SK-N-SH (cell line): ENCODE measurements at regions not wholly inside any gene's neighbourhood (a gene's known extent, or its start where the extent isn't known, plus 50 kb on each side); places are given as distances from the start of the nearest gene placed in this dataset.

Experiments
- CTCF ChIA-PET: fragments of 300-600, 350-600 bp; formaldehyde crosslinking; extraction: SDS; loops from one replicate; lab custom pipeline; 2021; lab: Yijun Ruan, JAX
- POLR2A ChIA-PET: fragments of 350-600 bp; sonication (Branson Sonifier 250); formaldehyde crosslinking; extraction: SDS; loops from one replicate; lab custom pipeline; 2020; ENCODE audit warnings: antibody characterized with exemption, inconsistent platforms; lab: Yijun Ruan, JAX
- DNase-seq: peaks from one replicate; pipeline ENCODE4 v3.0.0; 2012
- H2AFZ ChIP-seq: fragments of 200-600 bp; sonication (generic); 2 replicates; pipeline ENCODE4 v1.8.1; 2016; ENCODE audit warnings: antibody characterized with exemption, mild to moderate bottlenecking, low read depth
- H3F3A ChIP-seq: fragments of 200-600 bp; sonication (generic); replicated peaks from 2 replicates; pipeline ENCODE3; 2016; ENCODE audit warnings: antibody characterized with exemption, mild to moderate bottlenecking; ENCODE audit not compliant: insufficient read depth
- H3K27ac ChIP-seq, 2 experiments: fragments of 200-500 bp in 1 of 2; fragments of 200-600 bp in 1 of 2; sonication (Bioruptor generic) in 1 of 2; sonication (generic), shearing (Covaris generic) in 1 of 2; 2 replicates each; pipeline versions ENCODE4 v1.5.1 to v1.6.1; 2014 to 2016; ENCODE audit warnings: low read depth in 2 of 2, inconsistent platforms in 1 of 2, low read length in 1 of 2, mild to moderate bottlenecking in 1 of 2, mixed read lengths in 1 of 2
- H3K27me3 ChIP-seq: fragments of 200-600 bp; sonication (generic), shearing (Covaris generic); 2 replicates; pipeline ENCODE4 v1.6.1; 2016; ENCODE audit warnings: mixed run types; ENCODE audit not compliant: insufficient read depth
- H3K36me3 ChIP-seq, 2 experiments: fragments of 200-500 bp in 1 of 2; fragments of 200-600 bp in 1 of 2; sonication (Bioruptor generic) in 1 of 2; sonication (generic) in 1 of 2; replicated peaks in 1 of 2; 2 replicates each; pipeline versions ENCODE3 to v1.5.1; 2014 to 2016; ENCODE audit warnings: low read length in 1 of 2, mild to moderate bottlenecking in 1 of 2; ENCODE audit not compliant: insufficient read depth in 2 of 2, control insufficient read depth in 1 of 2
- H3K4me1 ChIP-seq, 2 experiments: fragments of 200-500 bp in 1 of 2; fragments of 200-600 bp in 1 of 2; sonication (Bioruptor generic) in 1 of 2; sonication (generic), shearing (Covaris generic) in 1 of 2; 2 replicates each; pipeline versions ENCODE4 v1.5.1 to v1.6.1; 2014 to 2016; ENCODE audit warnings: low read depth in 1 of 2, low read length in 1 of 2, mixed run types in 1 of 2; ENCODE audit not compliant: insufficient read depth in 2 of 2, control insufficient read depth in 1 of 2
- H3K4me2 ChIP-seq: fragments of 200-600 bp; sonication (generic), shearing (Covaris generic); 2 replicates; pipeline ENCODE4 v1.6.1; 2017; ENCODE audit warnings: mixed run types
- H3K4me3 ChIP-seq, 2 experiments: fragments of 200-500 bp in 1 of 2; fragments of 200-600 bp in 1 of 2; sonication (Bioruptor generic) in 1 of 2; sonication (generic), shearing (Covaris generic) in 1 of 2; 2 replicates each; pipeline versions ENCODE4 v1.5.1 to v1.8.1; 2014 to 2016; ENCODE audit warnings: low read depth in 2 of 2, inconsistent platforms in 1 of 2, low read length in 1 of 2, mild to moderate bottlenecking in 1 of 2, mixed read lengths in 1 of 2, moderate library complexity in 1 of 2
- H3K79me2 ChIP-seq: fragments of 200-600 bp; sonication (generic); 2 replicates; pipeline ENCODE4 v1.8.1; 2017; ENCODE audit warnings: mild to moderate bottlenecking; ENCODE audit not compliant: insufficient read depth
- H3K9ac ChIP-seq: fragments of 200-600 bp; sonication (generic); 2 replicates; pipeline ENCODE4 v1.6.1; 2017; ENCODE audit warnings: mixed run types
- H3K9me2 ChIP-seq: fragments of 200-600 bp; sonication (generic); 2 replicates; pipeline ENCODE4 v1.6.1; 2017; ENCODE audit warnings: mixed run types
- H3K9me3 ChIP-seq: fragments of 200-600 bp; sonication (generic); 2 replicates; pipeline ENCODE4 v1.6.1; 2017; ENCODE audit warnings: mixed run types, mild to moderate bottlenecking, moderate library complexity
- H4K20me1 ChIP-seq: fragments of 200-600 bp; sonication (generic); 2 replicates; pipeline ENCODE4 v1.6.1; 2017; ENCODE audit warnings: mild to moderate bottlenecking, mixed run types; ENCODE audit not compliant: insufficient read depth
- CHD2 ChIP-seq: fragments of 150-350 bp; IDR thresholded peaks from 2 replicates; pipeline ENCODE4 v1.6.1; 2018; ENCODE audit warnings: low read length; ENCODE audit not compliant: partially characterized antibody
- ELF1 ChIP-seq: IDR thresholded peaks from 2 replicates; pipeline ENCODE4 v1.4.0; 2012
- EP300 ChIP-seq, 2 experiments: IDR thresholded peaks; 2 replicates each; pipeline versions ENCODE4 v1.4.0 to v1.6.1; 2012; ENCODE audit warnings: borderline replicate concordance in 1 of 2, low read depth in 1 of 2, low read length in 1 of 2
- NRF1 ChIP-seq: IDR thresholded peaks from 2 replicates; pipeline ENCODE4 v1.6.1; 2012; ENCODE audit warnings: low read depth, mild to moderate bottlenecking, low read length
- RCOR1 ChIP-seq: fragments of 150-350 bp; IDR thresholded peaks from 2 replicates; pipeline ENCODE4 v1.6.1; 2017; ENCODE audit warnings: antibody characterized with exemption, low read length
- RXRA ChIP-seq: IDR thresholded peaks from 2 replicates; pipeline ENCODE4 v1.4.0; 2012; ENCODE audit warnings: low read depth, mild to moderate bottlenecking, borderline replicate concordance
- SIN3A ChIP-seq: IDR thresholded peaks from 2 replicates; pipeline ENCODE4 v1.6.1; 2012; ENCODE audit warnings: low read depth, mild to moderate bottlenecking, low read length, moderate library complexity, borderline replicate concordance
- TAF1 ChIP-seq: IDR thresholded peaks from 2 replicates; pipeline ENCODE4 v1.6.1; 2012; ENCODE audit warnings: low read depth, mild to moderate bottlenecking, low read length, moderate library complexity, borderline replicate concordance
- WGBS: methylation state at CpG from one replicate; pipeline ENCODE4 v1.1.6; 2017; ENCODE audit warnings: low lambda C conversion rate; 5-methylcytosine and 5-hydroxymethylcytosine counted together
- TF ChIP-seq, protein P1 (sequence below): IDR thresholded peaks from 2 replicates; pipeline ENCODE4; 2012
- TF ChIP-seq, protein P2 (sequence below): fragments of 150-350 bp; IDR thresholded peaks from 2 replicates; pipeline ENCODE4 v1.6.1; 2016; ENCODE audit warnings: mild to moderate bottlenecking, low read depth, low read length

DNA sequence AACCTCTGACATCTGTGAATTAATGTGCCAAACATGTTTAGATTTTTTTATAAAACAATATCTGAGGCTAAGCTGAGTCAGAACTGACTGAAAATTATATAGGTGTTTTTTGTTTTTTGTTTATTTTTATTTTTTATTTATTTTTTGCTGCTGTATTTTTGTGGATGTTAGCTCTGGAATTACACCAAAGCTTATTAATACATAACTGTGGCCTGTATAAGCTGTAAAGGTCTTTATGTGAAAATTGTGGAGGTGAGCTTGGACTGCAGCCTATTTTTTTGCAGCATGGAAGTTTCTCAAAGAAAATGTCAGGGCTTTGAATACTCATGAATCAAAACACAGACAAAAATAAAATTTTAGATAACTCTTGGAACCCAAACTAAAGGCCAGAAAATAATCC lies 199.8 kb downstream of the CHRM3 start:
- Histone ChIP-seq H3K36me3 (peaks cover 0 to 3% of the 10 kb centered on the region in 2 experiments), H3K9ac (no peak overlapping the region), H3K27me3 (no peaks in the 10 kb centered on the region), H2AFZ (no peak overlapping the region), H3K4me1 (peaks cover 0 to 15% of the 10 kb centered on the region in 2 experiments; a peak in 2 of 4 replicates), H3F3A (no peaks in the 10 kb centered on the region), H3K4me3 (no peak overlapping the region), H3K4me2 (no peak overlapping the region), H3K9me3 (no peaks in the 10 kb centered on the region), H3K9me2 (no peaks in the 10 kb centered on the region), H3K27ac (no peak overlapping the region; a peak in 1 of 4 replicates), H4K20me1 (no peaks in the 10 kb centered on the region), H3K79me2 (no peaks in the 10 kb centered on the region)
- CTCF ChIA-PET = no interaction called here
- POLR2A ChIA-PET = no interaction called here
- DNase-seq = no peak
- no peak for TF ChIP-seq NRF1
- TF ChIP-seq EP300 (IDR thresholded peaks at IDR 0.05; ENCODE audit: borderline replicate concordance in 1 of 2, low read depth in 1 of 2, low read length in 1 of 2) = no peak
- TF ChIP-seq SIN3A = no peak
- TF ChIP-seq, protein P1, sequence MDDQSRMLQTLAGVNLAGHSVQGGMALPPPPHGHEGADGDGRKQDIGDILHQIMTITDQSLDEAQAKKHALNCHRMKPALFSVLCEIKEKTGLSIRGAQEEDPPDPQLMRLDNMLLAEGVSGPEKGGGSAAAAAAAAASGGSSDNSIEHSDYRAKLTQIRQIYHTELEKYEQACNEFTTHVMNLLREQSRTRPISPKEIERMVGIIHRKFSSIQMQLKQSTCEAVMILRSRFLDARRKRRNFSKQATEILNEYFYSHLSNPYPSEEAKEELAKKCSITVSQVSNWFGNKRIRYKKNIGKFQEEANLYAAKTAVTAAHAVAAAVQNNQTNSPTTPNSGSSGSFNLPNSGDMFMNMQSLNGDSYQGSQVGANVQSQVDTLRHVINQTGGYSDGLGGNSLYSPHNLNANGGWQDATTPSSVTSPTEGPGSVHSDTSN = no peak

DNA sequence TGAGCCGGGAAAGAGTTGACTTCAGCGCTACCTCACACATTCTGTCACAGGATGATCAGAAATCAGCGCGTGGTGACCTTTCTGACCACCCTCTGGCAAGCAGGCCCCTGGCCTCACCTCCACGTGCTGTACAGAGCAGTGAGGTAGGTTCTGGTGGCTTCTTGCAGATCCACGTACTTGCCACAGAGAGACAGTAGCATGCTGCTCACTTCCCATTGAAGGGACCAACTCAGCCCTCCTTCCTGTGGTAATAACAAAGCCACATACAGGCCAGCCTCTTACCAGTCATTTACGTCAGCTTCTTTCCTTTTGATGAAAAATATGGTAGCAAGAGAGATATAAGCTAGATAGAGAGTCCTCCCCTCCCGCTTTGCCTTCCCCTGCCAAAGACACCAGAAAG lies 200.7 kb downstream of the CHRM3 start:
- no peak for DNase-seq
- 47% methylated on average over 8 of the region's 8 CpGs for WGBS
- H3K9me2 ChIP-seq = no peaks in the 10 kb centered on the region
- H3K9me3 ChIP-seq = no peaks in the 10 kb centered on the region
- no peaks in the 10 kb centered on the region for H3K27me3 ChIP-seq
- H4K20me1 ChIP-seq = no peaks in the 10 kb centered on the region
- peaks cover 0 to 3% of the 10 kb centered on the region in 2 experiments for H3K36me3 ChIP-seq
- ChIA-PET CTCF (no interaction called here), POLR2A (no interaction called here)
- H3K4me2 ChIP-seq = no peak overlapping the region
- no peak overlapping the region for H3K9ac ChIP-seq
- H3K4me1 ChIP-seq = peaks cover 0 to 15% of the 10 kb centered on the region in 2 experiments; a peak in 2 of 4 replicates
- no peak overlapping the region for H2AFZ ChIP-seq
- no peaks in the 10 kb centered on the region for H3F3A ChIP-seq
- no peaks in the 10 kb centered on the region for H3K79me2 ChIP-seq
- TF ChIP-seq ELF1 (no peak), RCOR1 (no peak), TAF1 (no peak), RXRA (no peak)
- no peak overlapping the region for H3K4me3 ChIP-seq
- peak overlapping the region in 1 of 2 experiments; percentile 47; a peak in 1 of 4 replicates for H3K27ac ChIP-seq

DNA sequence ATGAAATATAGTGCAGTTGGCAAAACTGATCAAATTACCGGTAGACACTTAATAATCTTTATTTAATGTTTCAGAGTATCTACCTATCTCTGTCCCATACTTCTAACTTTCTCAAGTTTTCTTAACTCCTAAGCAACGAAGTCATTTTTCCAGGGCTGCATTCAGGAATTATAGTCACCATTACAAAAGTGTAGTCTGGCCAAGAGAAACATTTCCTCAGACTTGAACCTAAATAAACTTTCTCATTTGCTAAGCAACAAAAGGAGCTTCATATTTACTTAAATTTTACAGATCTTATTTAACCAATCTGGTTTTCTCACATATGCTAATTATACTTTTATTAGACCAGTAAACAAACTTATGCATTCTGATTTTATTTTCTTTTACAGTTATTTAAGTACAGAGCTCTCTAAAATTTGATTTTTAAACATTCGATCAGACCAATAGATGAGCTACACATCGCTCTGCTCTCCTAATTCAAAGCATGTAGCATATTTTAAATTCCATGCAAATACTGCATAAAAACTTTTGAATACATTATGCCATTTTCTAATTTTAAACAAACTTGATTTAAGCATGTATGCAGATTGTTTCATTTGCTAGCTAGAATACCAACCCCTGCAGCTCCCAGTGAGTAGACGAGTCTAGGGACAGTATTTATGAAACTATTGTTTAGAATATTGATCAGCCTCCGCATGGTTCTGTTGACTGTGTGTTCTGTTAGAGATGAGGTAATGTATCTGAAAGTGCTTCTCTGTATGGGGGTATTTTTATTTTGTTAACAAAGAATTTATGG lies 201.4 kb downstream of the CHRM3 start:
- Histone ChIP-seq H3F3A (no peaks in the 10 kb centered on the region), H3K4me3 (no peak overlapping the region), H3K4me1 (peaks cover 0 to 11% of the 10 kb centered on the region in 2 experiments; a peak in 2 of 4 replicates), H3K9me3 (no peaks in the 10 kb centered on the region), H3K27me3 (no peaks in the 10 kb centered on the region), H2AFZ (no peak overlapping the region), H3K27ac (no peak overlapping the region; a peak in 1 of 4 replicates), H3K9me2 (no peaks in the 10 kb centered on the region), H3K4me2 (no peak overlapping the region), H3K36me3 (peaks cover 0 to 3% of the 10 kb centered on the region in 2 experiments), H4K20me1 (no peaks in the 10 kb centered on the region), H3K79me2 (no peaks in the 10 kb centered on the region), H3K9ac (no peak overlapping the region)
- ChIA-PET POLR2A (no interaction called here), CTCF (interaction anchor here (0.6 to 1.3 kb wide), 2 partner anchors 105 to 1737 kb away, joined by 3 read pairs; no protein-coding TSS in a partner anchor)
- DNase-seq = no peak
- TF ChIP-seq CHD2 = no peak
- TF ChIP-seq, protein P2, sequence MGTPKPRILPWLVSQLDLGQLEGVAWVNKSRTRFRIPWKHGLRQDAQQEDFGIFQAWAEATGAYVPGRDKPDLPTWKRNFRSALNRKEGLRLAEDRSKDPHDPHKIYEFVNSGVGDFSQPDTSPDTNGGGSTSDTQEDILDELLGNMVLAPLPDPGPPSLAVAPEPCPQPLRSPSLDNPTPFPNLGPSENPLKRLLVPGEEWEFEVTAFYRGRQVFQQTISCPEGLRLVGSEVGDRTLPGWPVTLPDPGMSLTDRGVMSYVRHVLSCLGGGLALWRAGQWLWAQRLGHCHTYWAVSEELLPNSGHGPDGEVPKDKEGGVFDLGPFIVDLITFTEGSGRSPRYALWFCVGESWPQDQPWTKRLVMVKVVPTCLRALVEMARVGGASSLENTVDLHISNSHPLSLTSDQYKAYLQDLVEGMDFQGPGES = no peak
- WGBS = 73% methylated on average over 6 of the region's 6 CpGs
